ENCODE measurements at regions not wholly inside any gene's neighbourhood (a gene's known extent, or its start where the extent isn't known, plus 50 kb on each side); places are given as distances from the start of the nearest gene placed in this dataset.

DNA sequence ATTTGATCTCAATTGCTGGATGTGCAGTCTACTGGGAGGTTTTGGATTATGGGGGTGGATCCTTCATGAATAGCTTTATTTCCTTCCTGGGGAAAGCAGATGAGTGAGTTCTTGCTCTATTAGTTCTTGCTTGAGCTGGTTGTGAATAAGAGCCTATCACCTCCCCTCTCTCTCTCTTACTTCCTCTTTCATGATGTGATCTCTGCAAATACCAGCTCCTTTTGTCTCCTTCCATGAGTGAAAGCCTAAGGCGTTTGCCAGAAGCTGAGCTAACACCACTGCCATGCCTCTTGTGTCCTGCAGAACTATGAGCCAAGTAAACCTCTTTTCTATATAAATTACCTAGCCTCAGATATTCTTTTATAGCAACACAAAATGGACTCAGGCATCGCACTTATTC is 302.7 kb downstream of the CCER1 start:
- DNase-seq (ENCODE audit: low spot score), result no peak

DNA sequence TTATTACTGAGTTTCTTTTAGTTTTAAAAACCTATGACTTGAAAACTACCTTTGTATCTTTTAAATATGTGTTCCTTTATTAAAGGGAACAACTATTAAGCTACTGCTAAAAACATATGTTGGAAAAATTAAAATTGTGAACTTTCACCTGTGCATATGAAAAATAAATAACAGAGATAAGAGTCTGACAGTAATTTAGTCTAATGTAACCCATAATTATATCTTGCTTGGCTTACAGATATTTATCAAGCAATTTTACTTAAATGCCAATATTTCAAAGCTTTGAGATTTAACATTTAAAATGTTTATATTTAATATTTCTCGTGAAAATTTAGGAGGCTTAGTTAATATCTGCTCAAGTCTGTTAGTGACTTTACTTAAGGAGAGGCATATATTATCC is 309.8 kb downstream of the CCER1 start:
- DNase-seq (ENCODE audit: low spot score), result no peak
- ChIA-PET CTCF (interaction anchor here (1.1 kb wide), 1 partner anchor 16 kb away, joined by 3 read pairs; no protein-coding TSS in a partner anchor), POLR2A (ENCODE audit: low non-redundant PET) (no interaction called here)
- H3K27ac ChIP-seq, result no peak overlapping the region
- TF ChIP-seq, protein P1, sequence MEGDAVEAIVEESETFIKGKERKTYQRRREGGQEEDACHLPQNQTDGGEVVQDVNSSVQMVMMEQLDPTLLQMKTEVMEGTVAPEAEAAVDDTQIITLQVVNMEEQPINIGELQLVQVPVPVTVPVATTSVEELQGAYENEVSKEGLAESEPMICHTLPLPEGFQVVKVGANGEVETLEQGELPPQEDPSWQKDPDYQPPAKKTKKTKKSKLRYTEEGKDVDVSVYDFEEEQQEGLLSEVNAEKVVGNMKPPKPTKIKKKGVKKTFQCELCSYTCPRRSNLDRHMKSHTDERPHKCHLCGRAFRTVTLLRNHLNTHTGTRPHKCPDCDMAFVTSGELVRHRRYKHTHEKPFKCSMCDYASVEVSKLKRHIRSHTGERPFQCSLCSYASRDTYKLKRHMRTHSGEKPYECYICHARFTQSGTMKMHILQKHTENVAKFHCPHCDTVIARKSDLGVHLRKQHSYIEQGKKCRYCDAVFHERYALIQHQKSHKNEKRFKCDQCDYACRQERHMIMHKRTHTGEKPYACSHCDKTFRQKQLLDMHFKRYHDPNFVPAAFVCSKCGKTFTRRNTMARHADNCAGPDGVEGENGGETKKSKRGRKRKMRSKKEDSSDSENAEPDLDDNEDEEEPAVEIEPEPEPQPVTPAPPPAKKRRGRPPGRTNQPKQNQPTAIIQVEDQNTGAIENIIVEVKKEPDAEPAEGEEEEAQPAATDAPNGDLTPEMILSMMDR (conservative IDR thresholded peaks at IDR 0.05; ENCODE audit: low read depth), result no peak

More for the DNA sequence above, 302.7 kb downstream of the CCER1 start:
- no peak overlapping the region for H3K27ac ChIP-seq
- TF ChIP-seq, protein P1 (conservative IDR thresholded peaks at IDR 0.05; ENCODE audit: low read depth), result no peak
- ChIA-PET POLR2A (ENCODE audit: low non-redundant PET) (no interaction called here), CTCF (no interaction called here)

DNA sequence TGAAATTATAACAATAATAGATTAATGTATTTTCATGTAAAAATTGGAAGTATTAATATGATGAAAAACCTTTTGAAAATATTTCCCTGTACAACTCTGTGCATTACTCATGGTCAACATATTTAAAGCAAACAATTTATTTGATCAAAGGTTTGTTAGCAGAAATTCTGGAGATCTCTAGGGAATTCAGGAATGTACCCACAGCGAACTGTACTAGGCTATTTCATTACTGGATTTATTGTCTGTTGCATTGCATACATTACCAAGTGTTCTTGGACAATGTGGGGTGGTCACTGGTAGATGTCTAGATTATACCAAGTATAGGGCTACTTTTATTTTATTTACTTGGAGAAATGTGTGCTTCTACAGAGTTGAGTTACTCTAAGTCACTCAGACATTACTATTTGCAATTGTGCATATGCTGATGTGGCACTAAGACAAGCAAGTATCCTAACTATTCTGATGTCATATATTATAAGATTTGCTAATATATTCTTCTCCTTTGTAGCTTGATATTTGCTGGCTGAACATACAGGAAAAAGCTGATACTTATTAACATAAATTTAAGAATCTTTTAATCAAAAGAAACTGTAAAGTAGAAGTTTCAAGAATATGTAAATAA is 323.3 kb downstream of the CCER1 start:
- CTCF ChIA-PET, result no interaction called here
- no peak for DNase-seq (ENCODE audit: low spot score)
- no peak overlapping the region for H3K27ac ChIP-seq
- POLR2A ChIA-PET (ENCODE audit: low non-redundant PET), result no interaction called here
- TF ChIP-seq, protein P1 (conservative IDR thresholded peaks at IDR 0.05; ENCODE audit: low read depth), result no peak

DNA sequence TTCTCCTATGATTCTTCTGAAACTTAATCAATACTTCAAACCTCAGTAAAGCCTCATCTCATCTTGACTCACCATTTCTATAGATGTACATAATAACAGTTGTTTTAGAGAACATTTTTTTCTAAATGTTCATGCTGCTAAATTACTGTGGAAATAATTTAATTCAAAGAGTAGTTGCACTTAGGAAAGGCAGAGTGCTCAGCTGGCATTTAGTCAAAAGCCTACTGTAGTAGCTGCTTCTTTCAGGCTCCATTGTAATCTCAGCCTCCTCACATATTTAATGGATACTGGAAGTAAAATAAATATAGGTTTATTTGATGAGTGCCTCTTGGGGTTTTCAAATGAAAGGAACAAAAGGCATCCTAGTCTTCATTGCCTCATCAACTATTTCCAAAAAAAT is 325.0 kb downstream of the CCER1 start:
- ChIA-PET POLR2A (ENCODE audit: low non-redundant PET) (no interaction called here), CTCF (no interaction called here)
- DNase-seq (ENCODE audit: low spot score), result no peak
- TF ChIP-seq, protein P1 (conservative IDR thresholded peaks at IDR 0.05; ENCODE audit: low read depth), result no peak
- no peak overlapping the region for H3K27ac ChIP-seq

DNA sequence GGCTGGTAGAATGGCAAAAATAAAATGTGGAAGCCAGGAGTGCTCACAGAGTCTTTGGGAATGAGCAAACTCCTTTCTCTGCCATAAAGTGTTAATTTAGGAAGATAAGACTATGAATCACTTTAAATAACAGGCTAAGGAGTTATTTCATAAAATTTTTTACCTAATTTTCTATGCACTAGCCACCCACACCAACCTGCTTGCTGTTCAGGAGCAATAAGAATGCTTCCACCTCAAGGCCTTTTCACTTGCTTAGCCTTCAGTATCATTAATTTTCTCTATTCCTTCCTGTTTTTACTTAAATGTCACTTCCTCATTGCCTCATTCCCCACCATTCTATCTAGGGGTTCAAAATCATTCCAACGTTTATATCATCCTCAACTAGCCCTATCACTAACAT is 326.8 kb downstream of the CCER1 start:
- H3K27ac ChIP-seq, result no peak overlapping the region
- ChIA-PET POLR2A (ENCODE audit: low non-redundant PET) (no interaction called here), CTCF (interaction anchor here (1.0 kb wide), 1 partner anchor 17 kb away, joined by 3 read pairs; no protein-coding TSS in a partner anchor)
- TF ChIP-seq, protein P1 (conservative IDR thresholded peaks at IDR 0.05; ENCODE audit: low read depth), result no peak
- DNase-seq (ENCODE audit: low spot score), result no peak

DNA sequence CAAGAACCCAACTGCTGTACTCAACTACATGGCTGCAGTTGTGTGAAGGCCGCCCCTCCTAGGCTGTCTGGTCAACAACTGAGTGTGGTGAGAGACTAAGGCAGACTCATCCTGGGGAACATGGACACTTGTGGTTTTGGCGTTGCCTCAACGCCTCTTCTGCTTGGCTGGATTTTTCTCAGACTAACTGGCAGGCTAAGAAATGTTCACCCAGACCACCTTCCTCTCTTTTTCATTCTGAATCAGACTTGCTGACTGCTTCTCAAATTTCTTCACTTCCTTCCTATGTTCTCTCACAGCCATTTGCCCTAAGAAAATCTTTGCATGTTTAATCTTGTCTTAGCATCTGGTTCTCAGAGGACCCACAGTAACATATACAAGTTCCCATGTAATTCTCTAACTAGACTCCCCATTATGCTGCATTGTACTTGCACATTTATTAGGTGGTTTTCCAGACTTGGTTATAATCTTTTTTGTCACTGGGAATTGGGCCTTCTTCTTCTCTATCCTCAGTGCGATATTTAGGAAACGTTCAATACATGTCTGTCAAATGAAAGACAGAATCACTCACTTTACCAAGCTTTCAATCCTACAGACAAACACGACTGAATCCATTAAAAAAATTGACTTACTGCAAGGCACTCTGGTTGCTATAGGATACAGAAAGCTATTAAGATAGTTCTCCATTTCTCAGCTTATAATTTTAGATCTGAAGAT is 327.6 kb downstream of the CCER1 start:
- ChIA-PET CTCF (no interaction called here), POLR2A (ENCODE audit: low non-redundant PET) (no interaction called here)
- peak overlapping the region; percentile 69 for H3K27ac ChIP-seq
- TF ChIP-seq, protein P1 (conservative IDR thresholded peaks at IDR 0.05; ENCODE audit: low read depth), result no peak
- no peak for DNase-seq (ENCODE audit: low spot score)
